ENCODE measurements at regions not wholly inside any gene's neighbourhood (a gene's known extent, or its start where the extent isn't known, plus 50 kb on each side); places are given as distances from the start of the nearest gene placed in this dataset.

DNA sequence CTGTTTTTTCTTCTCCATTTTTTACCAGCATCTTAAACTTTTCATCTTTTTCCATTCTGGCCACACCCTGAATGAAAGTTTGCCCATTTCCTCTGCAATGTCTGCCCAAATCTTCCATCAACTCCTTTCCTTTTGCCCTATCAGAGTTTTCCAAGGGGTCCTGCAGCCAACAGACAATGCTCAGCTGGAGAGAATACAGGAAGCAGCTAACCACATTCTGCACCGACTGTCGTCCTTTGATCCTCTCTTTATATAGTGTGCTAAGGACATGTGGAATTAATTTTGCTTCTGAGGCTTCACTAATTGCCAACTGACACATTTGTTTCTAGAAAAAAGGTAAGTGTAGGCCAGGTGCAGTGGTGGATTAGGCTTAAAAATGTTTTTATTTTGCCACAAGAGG lies 50.5 kb upstream of the DLX2 start:
- DNase-seq (ENCODE audit: low read depth) = no peak

DNA sequence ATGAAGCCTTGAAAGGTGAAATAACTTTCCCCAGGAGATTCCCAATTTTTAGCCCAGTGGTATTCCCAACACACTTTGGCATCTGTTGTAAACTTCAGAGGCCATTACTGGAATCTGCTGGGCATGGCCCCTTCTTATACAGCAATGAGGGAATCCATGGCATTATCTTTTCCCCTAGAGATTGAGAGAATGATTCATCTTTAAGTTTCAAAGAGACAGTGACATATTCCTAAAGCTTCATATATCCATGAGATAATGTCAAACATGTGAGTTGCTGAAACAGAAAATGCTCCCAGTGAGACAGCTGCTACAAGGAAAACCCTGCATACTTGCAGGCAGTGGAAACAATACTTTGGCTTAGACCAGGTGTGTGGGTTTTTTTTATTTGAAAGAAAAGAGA lies 51.1 kb upstream of the DLX2 start:
- DNase-seq (ENCODE audit: low read depth) = no peak

DNA sequence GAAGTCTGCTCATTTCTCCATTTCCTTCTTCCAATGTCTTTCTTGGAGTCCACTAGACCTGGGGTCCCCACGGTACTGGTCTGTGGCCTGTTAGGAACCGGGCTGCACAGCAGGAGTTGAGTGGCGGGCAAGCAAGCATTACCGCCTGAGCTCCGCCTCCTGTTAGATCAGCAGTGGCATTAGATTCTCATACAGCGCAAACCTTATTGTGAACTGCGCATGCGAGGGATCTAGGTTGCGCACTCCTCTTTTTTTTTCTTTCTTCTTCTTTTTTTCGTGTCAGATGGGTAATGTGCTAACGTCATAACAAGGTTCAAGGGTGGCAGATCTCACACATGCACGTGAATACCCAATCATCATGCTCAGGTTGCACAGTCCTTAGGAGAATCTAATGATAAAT lies 53.1 kb upstream of the DLX2 start:
- DNase-seq (ENCODE audit: low read depth) = no peak

DNA sequence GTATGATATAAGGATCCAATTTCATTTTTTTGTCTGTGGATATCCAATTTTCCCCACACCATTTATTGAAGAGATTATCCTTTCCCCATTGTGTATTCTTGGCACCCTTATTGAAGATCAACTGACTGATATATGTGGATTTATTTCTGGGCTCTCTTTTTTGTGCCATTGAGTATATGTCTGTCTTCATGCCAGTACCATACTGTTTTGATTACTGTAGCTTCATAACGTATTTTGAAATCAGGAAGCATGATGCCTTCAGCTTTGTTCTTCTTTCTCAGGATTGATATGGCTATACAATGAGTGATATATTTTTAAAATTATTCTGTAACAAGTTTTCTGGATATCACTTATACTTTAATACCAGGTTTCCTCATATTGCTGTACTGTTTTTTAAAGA lies 58.1 kb upstream of the DLX2 start:
- no peak for DNase-seq (ENCODE audit: low read depth)

DNA sequence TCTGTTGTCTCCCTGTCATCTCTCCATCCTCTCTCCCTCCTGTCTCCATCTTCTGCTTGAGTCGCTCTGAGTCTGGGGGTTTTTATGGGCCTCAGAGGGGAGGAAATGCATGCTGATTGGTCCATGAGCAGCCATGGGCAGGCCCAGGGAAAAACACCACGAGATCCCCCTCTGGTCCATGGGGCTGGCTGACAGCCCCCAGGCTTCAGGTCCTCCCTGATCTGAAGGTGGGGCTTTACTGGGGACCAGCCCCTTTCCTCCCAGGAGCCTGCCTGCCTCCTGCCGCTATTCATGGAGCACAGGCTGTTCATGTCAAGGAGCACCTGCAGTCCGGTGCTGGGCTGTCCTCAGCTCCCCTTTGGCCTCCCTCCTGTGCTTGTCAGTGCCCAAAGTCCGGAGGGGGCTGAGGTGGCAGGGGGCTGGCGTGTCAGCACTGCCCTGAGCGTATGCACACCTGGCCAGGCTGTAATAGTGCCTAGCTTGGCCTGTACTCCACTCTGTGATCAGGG lies 59.6 kb upstream of the DLX2 start:
- no peak for DNase-seq (ENCODE audit: low read depth)

DNA sequence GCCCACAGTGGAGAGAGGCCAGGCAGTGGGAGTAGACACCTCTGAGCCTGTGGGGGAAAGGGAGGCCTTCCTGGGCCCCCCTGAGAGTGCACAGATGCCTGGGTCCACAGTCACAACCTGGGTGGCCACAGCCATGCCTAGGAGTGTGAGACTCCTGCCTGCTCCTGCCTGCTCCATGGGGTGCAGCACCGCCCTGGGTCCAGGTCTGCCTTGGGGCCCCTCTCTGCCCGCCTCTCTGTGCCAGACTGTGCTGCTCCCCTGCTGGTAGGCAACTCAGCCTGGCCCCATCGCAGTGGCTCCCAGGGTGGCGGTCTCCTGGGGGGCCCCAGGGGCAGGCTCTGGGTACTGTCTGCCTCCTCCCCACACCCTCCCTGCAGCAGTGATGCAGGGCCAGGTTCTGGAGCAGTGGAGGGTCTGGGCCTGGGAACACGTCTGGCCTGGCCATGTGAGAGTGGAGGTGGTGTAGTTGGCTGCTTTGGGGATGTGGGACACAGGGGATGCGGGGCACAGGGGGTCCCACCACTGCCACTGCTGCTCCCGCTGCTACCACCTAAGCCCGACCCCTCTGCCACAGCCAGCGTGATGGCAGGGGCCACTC lies 60.1 kb upstream of the DLX2 start:
- DNase-seq (ENCODE audit: low read depth) = no peak

DNA sequence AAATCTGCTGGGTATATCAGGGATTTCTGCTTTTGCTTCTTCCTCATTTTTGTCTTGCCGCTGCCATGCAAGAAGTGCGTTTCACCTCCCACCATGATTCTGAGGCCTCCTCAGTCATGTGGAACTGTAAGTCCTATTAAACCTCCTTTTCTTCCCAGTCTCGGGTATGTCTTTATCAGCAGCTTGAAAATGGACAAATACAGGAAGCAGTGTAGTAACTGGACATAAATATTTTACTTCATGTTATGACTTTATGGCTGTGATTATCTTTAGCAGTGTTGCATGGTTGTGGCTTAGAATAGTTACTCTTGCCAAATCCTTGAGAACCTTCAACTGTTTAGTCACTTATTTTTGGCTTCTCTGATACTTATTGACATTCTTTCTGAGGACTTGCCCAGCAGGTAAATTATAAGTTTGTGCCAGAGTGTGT lies 66.2 kb upstream of the DLX2 start:
- DNase-seq (ENCODE audit: low read depth) = no peak

DNA sequence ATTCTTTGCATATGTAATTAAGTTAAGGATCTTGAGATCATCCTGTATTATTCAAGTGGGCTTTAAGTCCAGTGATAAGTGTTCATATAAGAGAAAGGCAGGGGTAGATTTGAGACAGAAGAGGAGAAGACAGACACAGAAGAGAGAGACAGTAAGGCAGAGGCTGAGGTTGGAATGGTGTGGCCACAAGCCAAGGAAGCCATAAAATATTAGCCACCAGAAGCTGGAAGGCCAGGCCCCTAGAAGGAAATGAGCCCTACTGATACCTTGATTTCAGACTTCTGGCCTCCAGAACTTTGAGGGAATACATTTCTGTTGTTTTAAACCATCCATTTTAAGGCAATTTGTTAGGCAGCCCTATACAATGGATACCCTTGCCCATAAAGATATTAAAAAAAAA lies 66.9 kb upstream of the DLX2 start:
- DNase-seq (ENCODE audit: low read depth) = no peak

DNA sequence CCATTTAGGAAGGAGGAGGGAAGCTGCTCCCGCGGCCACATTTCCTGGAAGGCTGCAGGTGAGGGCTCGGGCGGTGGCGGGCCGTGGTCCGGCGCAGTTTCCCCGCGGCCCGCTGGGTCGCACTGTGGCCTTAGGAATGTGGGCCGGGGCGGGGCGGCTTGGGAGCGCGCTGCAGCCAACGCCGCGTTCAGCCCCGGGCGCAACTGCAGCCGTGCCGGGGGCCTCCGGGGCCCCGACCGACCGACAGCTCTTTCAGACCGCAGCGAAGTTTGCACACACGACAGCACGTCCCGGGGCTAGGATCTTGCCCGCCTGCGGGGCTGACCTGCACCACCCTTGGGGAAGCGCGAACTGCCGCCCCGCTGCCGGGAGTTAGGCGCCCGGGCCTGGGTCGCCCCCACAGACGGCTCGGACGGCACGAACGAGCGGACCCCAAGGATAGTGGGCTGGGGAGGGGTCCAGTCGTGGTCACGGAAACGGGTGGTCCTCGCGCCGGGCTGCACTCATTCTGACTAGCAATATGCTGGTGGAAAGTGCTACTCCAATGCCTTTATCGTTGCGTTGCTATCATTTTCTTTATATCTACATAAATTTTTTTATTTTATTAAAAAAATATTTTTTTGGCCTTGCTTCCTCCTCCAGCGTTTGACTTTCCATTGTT lies 69.9 kb upstream of the DLX2 start:
- DNase-seq (ENCODE audit: low read depth) = peak; percentile 55

DNA sequence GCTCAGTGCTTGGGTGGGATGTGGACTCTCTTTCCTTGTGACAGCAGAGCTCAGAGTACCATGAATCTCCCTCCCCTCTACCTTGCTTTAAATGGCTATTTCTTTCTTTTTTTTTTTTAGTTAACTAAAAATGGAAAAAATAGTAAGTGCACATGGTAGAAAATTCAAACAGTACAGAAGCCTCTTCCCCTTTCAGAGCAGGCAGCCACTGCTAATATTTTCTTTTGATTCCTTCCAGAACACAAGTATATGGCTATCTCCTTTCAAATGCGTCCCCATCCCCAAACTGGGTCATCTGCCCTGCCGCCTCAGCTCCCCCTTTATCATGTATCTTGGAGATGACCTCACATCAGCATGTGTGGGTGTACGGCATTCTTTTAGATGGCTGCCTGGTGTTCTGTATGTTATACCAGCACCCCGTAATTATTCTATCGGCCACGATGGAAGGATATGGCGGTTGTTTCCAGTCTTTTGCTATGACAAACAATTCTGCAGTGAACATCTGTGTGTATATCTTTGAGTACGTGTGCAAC lies 70.5 kb upstream of the DLX2 start:
- no peak for DNase-seq (ENCODE audit: low read depth)

DNA sequence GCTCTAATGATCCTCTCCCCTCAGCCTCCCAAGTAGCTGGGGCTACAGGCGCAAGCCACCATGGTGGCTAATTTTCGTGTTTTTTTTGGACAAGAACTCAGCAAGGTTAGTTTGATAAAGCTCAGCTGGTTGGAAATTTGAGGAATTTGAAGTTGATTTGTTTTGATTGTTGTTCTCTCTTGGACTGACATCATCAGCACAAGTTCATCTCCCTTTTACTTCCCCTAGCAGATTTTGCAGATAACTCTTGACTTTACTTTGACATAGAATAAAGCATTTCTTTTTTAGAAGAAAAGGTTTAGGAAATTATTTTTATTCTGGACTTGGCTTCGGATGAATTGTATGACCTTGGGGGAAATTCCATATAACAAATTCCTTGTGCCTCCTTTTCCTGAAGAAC lies 74.9 kb upstream of the DLX2 start:
- DNase-seq (ENCODE audit: low read depth) = no peak

DNA sequence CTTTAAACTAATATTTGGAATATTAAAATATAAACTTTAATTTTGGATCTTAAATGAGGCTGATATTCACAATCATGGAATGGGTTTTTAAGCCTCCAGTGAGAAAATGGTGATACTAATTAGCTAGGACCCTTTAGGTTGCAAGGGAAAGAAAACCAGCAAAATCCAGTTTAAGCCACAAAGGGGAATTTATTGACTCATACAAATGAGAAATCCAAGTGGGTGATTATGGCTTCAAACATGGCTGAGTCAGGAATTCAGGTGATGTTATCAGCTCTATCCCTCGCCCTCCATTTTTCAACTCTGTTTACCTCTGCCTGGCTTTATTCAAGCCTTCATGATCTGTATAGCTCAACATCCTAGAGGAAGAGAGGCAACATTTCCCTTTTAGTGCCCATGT lies 75.3 kb upstream of the DLX2 start:
- DNase-seq (ENCODE audit: low read depth) = no peak

DNA sequence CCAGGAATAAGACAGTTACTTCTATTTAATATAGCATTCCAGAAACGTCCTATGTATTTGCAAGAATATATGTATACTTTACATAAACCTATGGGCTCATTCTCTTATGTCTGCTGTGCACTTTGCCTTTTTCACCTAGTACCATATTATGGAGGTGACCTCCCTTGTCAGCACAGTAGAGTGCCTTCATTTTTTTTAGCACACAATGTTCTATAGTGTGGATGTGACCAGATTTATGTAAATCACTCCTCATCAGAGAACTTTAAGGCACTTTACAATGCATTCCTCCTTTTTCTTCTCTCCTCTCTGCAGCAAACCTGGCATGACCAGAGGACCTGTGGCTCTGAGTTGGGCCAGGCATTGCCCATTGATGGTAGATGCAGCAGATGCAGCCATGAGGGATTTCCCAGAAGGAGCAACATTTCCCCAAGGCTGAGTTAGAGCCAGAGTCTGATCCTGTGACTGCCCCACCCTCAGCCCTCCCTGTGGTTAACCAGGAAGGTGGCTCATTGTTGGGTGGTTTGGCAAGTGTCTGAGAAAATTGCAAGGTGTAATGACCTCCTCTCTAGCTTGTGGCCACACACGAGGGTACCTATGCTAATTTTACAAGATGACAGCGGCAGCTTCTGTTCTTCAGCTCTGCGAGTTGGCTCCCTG lies 76.5 kb upstream of the DLX2 start:
- DNase-seq (ENCODE audit: low read depth) = no peak

DNA sequence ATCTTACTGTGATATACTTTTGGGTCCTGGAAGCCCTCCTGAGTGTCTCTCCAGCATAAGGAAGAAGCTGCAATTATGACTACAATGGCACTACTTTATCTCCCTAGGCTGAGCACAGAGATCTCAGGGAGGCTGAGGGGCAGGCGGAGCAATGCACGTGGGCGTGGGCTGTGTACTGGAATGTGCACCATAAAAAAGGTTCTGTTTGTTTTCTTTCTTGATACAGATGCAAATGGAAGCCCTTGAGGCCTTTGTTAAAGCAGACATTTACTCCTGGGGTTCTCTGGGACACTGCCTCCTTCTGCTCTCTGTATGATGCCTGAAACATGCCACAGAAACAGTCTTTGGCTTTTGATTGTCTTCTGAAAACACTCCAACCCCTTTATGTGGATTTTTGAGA lies 79.1 kb upstream of the DLX2 start:
- DNase-seq (ENCODE audit: low read depth) = no peak

DNA sequence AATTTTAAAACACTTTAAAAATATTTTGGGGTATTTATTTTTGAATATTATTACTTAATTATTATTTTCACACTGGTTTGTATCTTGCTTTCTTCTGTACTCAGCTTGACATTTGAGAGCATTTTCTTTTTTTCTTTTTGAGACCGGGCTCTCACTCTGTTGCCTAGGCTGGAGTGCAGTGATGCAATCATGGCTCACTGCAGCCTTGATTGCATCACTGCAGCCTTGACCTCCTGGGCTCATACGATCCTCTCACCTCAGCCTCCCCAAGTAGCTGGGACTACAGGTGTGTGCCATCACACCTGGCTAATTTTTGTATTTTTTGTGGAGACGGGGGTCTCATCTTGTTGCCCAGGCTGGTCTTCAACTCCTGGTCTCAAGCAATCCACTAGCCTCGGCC lies 79.9 kb upstream of the DLX2 start:
- no peak for DNase-seq (ENCODE audit: low read depth)

DNA sequence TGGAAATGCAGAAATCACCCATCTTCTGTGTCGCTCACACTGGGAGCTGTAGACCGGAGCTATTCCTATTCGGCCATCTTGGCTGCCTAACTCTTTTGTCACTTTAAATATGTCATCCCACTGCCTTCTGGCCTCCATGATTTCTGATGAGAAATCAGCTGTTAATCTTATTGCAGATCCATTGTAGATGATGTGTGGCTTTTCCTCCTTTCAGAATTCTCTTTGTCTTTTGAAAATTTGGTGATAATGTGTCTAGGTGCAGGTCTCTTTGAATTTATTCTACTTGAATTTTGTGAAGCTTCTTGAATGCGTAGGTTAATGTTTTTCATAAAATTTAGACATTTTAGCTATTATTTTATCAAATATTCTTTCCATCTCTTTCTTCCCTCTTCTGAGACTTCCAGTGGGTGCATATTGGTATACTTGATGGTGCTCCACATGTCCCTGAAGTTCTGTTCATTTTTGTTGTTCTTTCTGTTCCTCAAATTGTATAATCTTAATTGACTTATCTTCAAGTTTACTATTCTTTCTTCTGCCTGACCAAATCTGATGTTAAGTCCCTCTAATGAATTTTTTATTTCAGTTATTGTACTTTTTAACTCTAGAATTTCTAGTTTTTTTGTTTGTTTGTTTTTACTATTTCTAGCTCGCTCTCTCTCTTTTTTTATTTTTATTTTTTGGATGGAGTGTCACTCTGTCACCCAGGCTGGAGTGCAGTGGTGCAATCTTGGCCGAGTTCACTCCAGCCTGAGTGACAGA lies 90.8 kb upstream of the DLX2 start:
- no peak for DNase-seq (ENCODE audit: low read depth)

DNA sequence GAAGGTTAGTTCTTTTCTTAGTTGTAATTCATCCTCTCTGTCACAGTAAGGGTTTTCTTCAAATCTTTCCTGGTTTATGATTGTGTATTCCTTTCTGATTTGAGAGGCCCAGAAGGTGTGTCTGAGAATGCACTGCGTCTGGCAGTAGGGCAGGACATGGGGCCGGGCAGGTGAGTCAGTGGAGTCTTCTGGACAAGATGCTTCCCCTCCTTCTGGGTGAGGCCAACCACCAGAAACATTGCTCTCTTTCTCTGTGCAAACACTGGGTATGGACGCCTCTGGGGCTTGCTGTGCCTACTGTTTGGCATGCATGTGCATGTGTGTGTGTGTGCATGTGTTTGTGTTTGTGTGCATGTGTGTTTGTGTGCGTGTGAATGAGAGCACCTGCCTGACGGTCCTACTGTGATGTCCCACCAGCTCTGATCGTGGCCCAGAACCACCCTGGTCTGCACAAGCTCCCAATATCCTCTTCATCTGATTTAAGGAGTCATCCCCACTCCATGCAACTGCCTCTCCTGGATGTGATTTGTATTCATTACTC lies 93.2 kb upstream of the DLX2 start:
- DNase-seq (ENCODE audit: low read depth) = no peak

DNA sequence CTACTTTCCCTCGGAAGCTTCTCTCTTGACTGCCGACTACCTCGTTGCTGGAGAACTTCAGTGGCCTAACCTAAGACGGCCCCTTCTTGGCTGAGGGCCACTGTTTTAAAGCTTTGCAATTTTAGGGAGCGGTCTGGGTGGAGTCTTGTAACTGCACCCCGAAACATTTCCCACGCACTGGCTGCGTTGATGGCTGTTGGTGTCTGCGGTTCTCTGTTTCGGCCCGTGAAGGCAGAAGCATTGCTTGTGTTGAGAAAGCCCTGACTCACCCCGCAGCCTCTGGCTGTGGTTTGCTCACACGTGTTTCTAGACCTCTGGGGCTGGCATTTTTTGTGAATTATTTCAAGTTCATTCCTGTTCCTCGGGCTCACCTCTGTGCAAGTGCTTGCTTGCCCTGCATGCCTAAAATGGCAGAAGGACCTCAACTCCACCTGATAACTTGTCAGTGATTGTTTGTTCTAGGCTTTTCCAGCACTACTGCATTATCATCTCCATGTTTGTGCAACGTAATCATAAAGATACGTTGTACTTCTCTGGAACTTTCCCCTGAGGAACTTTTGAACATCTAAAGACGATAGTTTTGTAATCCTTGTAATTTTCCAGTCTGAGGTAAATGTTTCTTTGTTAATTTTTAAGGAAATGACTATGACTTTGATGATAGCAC lies 94.2 kb upstream of the DLX2 start:
- DNase-seq (ENCODE audit: low read depth) = no peak

DNA sequence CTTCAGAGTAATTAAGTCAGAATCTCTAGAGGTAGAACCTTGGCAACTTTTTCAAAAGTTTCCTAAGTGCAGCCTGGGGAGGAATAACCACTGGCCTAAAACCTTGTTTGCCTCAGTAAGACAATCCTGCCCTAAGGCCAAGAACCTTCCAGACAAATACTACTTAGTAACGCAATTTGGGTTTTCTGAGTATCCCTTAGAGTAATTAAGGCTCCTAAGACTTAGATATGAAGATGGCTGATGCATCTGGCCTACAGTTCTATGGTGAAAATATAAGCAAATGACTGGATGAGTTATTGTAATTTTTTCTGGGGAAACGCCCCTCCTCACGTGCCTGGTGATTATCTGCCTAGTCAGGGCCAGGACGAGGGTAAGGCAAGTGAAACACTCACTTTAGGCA lies 95.7 kb upstream of the DLX2 start:
- DNase-seq (ENCODE audit: low read depth) = no peak

DNA sequence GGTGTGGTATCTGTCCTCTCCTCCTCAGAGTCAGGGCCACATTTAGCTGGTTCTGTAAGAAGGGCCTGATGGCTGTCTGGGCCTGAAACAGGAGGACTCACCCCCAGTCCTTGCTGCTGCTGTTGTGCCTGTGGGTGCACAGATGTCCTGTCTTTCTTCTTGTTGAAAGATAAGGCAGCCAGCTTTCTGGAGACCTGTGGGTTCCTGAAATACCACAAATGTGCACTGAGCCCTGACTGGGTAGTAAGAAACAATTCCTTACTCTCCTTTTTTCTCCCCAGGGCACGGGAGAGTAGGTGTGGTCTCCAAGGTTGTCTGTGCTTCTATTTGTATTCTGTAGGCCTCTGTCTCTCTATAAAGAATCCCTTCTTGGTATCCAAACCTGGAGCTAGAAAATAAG lies 96.2 kb upstream of the DLX2 start:
- no peak for DNase-seq (ENCODE audit: low read depth)

DNA sequence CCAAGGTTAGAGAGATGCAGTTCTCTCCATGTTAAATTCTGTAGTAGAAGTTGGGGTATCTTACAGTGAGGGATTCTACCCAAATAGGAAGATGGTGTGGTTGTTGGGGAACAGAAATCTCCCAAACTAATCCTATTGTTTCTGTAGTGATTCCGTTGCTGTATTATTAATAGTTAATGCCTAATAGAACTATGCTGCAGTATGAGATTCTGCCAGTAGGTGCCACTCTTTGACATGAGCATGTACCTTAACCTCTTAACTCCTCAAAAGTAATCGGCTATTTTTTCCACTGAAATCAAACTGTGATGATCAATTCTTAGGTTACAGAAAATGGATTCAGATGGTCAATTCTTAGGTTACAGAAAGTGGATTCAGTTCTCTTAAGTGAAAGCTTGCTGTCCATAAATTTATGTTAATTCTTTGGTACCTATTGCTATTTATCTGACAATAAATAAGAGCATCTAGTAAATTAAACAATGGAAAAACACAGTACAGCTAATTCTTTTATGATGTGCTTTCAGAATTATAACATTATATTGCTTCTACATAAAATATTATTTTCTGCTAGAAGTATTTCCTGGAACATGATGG lies 97.9 kb upstream of the DLX2 start:
- DNase-seq (ENCODE audit: low read depth) = no peak
